ENCODE measurements at regions not wholly inside any gene's neighbourhood (a gene's known extent, or its start where the extent isn't known, plus 50 kb on each side); places are given as distances from the start of the nearest gene placed in this dataset.

- no peaks in the 10 kb centered on the region for H3K36me3 Mint-ChIP-seq
- no peaks in the 10 kb centered on the region for H3K36me3 ChIP-seq (ENCODE audit: insufficient read depth, low read length)
- no peaks in the 10 kb centered on the region for H3K9me3 ChIP-seq (ENCODE audit: low read length)
- H3K4me3 ChIP-seq (ENCODE audit: low read length): no peak overlapping the region
- H3K4me1 ChIP-seq (ENCODE audit: insufficient read depth, low read length): no peaks in the 10 kb centered on the region
- H3K27me3 Mint-ChIP-seq: no peaks in the 10 kb centered on the region
- no peak overlapping the region for H3K27ac Mint-ChIP-seq
- ChIA-PET CTCF (no interaction called here), POLR2A (no interaction called here)
- DNase-seq: no peak
- no peaks in the 10 kb centered on the region for H3K27me3 ChIP-seq (ENCODE audit: insufficient read depth, low read length, poor library complexity, severe bottlenecking)
- H3K9me3 Mint-ChIP-seq: peaks cover 7 to 46% (median 13%) of the 10 kb centered on the region in 5 donors
- H3K4me3 Mint-ChIP-seq: no peak overlapping the region
- no peak overlapping the region for H3K27ac ChIP-seq (ENCODE audit: low read depth, low read length)
- no peaks in the 10 kb centered on the region for H3K4me1 Mint-ChIP-seq
Observed at GRCh38 chr11:37817727-37818270, 1219.8 kb upstream of the RAG2 start.

GRCh38 chr11:37812281-37812880 lies 1214.3 kb upstream of the RAG2 start:
- H3K27me3 Mint-ChIP-seq: no peaks in the 10 kb centered on the region
- no peaks in the 10 kb centered on the region for H3K36me3 Mint-ChIP-seq
- H3K27ac ChIP-seq (ENCODE audit: low read depth, low read length): no peak overlapping the region

GRCh38 chr11:37811349-37811748 lies 1213.3 kb upstream of the RAG2 start:
- no peak overlapping the region for H3K27ac Mint-ChIP-seq
- Histone ChIP-seq H3K36me3 (ENCODE audit: insufficient read depth, low read length) (no peaks in the 10 kb centered on the region), H3K4me3 (ENCODE audit: low read length) (no peak overlapping the region), H3K27me3 (ENCODE audit: insufficient read depth, low read length, poor library complexity, severe bottlenecking) (no peaks in the 10 kb centered on the region), H3K27ac (ENCODE audit: low read depth, low read length) (no peak overlapping the region), H3K4me1 (ENCODE audit: insufficient read depth, low read length) (no peaks in the 10 kb centered on the region), H3K9me3 (ENCODE audit: low read length) (no peaks in the 10 kb centered on the region)
- POLR2A ChIA-PET: no interaction called here
- DNase-seq: no peak
- H3K4me3 Mint-ChIP-seq: no peak overlapping the region
- no peaks in the 10 kb centered on the region for H3K36me3 Mint-ChIP-seq
- H3K4me1 Mint-ChIP-seq: no peaks in the 10 kb centered on the region
- peaks cover 2 to 29% (median 11%) of the 10 kb centered on the region in 5 donors for H3K9me3 Mint-ChIP-seq
- CTCF ChIA-PET: no interaction called here
- no peaks in the 10 kb centered on the region for H3K27me3 Mint-ChIP-seq

More at GRCh38 chr11:37812281-37812880, 1214.3 kb upstream of the RAG2 start:
- H3K9me3 ChIP-seq (ENCODE audit: low read length): no peaks in the 10 kb centered on the region
- CTCF ChIA-PET: no interaction called here
- H3K4me3 ChIP-seq (ENCODE audit: low read length): no peak overlapping the region
- H3K27me3 ChIP-seq (ENCODE audit: insufficient read depth, low read length, poor library complexity, severe bottlenecking): no peaks in the 10 kb centered on the region
- Mint-ChIP-seq H3K9me3 (peaks cover 5 to 32% (median 11%) of the 10 kb centered on the region in 5 donors), H3K27ac (no peak overlapping the region), H3K4me1 (no peaks in the 10 kb centered on the region), H3K4me3 (no peak overlapping the region)
- POLR2A ChIA-PET: no interaction called here
- H3K36me3 ChIP-seq (ENCODE audit: insufficient read depth, low read length): no peaks in the 10 kb centered on the region
- no peak for DNase-seq
- H3K4me1 ChIP-seq (ENCODE audit: insufficient read depth, low read length): no peaks in the 10 kb centered on the region

- Mint-ChIP-seq H3K4me1 (no peaks in the 10 kb centered on the region), H3K27me3 (no peaks in the 10 kb centered on the region), H3K4me3 (no peak overlapping the region), H3K9me3 (peaks cover 5 to 41% (median 11%) of the 10 kb centered on the region in 5 donors), H3K36me3 (no peaks in the 10 kb centered on the region), H3K27ac (no peak overlapping the region)
- CTCF ChIA-PET: no interaction called here
- H3K9me3 ChIP-seq (ENCODE audit: low read length): no peaks in the 10 kb centered on the region
- no peak overlapping the region for H3K4me3 ChIP-seq (ENCODE audit: low read length)
- no peaks in the 10 kb centered on the region for H3K4me1 ChIP-seq (ENCODE audit: insufficient read depth, low read length)
- no peaks in the 10 kb centered on the region for H3K27me3 ChIP-seq (ENCODE audit: insufficient read depth, low read length, poor library complexity, severe bottlenecking)
- no peak for DNase-seq
- POLR2A ChIA-PET: no interaction called here
- no peaks in the 10 kb centered on the region for H3K36me3 ChIP-seq (ENCODE audit: insufficient read depth, low read length)
- no peak overlapping the region for H3K27ac ChIP-seq (ENCODE audit: low read depth, low read length)
Observed at GRCh38 chr11:37804666-37805065, 1206.6 kb upstream of the RAG2 start.

GRCh38 chr11:37788141-37788877 lies 1190.3 kb upstream of the RAG2 start:
- Mint-ChIP-seq H3K27me3 (no peaks in the 10 kb centered on the region), H3K36me3 (no peaks in the 10 kb centered on the region), H3K4me1 (no peaks in the 10 kb centered on the region), H3K4me3 (no peak overlapping the region), H3K9me3 (peaks cover 7 to 40% (median 18%) of the 10 kb centered on the region in 5 donors), H3K27ac (no peak overlapping the region)
- DNase-seq: no peak
- no peaks in the 10 kb centered on the region for H3K9me3 ChIP-seq (ENCODE audit: low read length)
- no peaks in the 10 kb centered on the region for H3K27me3 ChIP-seq (ENCODE audit: insufficient read depth, low read length, poor library complexity, severe bottlenecking)
- no peak overlapping the region for H3K4me3 ChIP-seq (ENCODE audit: low read length)
- H3K27ac ChIP-seq (ENCODE audit: low read depth, low read length): no peak overlapping the region
- no peaks in the 10 kb centered on the region for H3K4me1 ChIP-seq (ENCODE audit: insufficient read depth, low read length)
- H3K36me3 ChIP-seq (ENCODE audit: insufficient read depth, low read length): no peaks in the 10 kb centered on the region
- ChIA-PET CTCF (no interaction called here), POLR2A (no interaction called here)

GRCh38 chr11:37786214-37786755 lies 1188.2 kb upstream of the RAG2 start:
- Histone ChIP-seq H3K36me3 (ENCODE audit: insufficient read depth, low read length) (no peaks in the 10 kb centered on the region), H3K27ac (ENCODE audit: low read depth, low read length) (no peak overlapping the region), H3K27me3 (ENCODE audit: insufficient read depth, low read length, poor library complexity, severe bottlenecking) (no peaks in the 10 kb centered on the region), H3K4me3 (ENCODE audit: low read length) (no peak overlapping the region), H3K4me1 (ENCODE audit: insufficient read depth, low read length) (no peaks in the 10 kb centered on the region), H3K9me3 (ENCODE audit: low read length) (no peaks in the 10 kb centered on the region)
- Mint-ChIP-seq H3K4me1 (no peaks in the 10 kb centered on the region), H3K27ac (no peak overlapping the region), H3K36me3 (no peaks in the 10 kb centered on the region), H3K4me3 (no peak overlapping the region), H3K9me3 (peaks cover 18 to 49% (median 31%) of the 10 kb centered on the region in 5 donors), H3K27me3 (no peaks in the 10 kb centered on the region)
- DNase-seq: no peak
- ChIA-PET POLR2A (no interaction called here), CTCF (no interaction called here)

DNA sequence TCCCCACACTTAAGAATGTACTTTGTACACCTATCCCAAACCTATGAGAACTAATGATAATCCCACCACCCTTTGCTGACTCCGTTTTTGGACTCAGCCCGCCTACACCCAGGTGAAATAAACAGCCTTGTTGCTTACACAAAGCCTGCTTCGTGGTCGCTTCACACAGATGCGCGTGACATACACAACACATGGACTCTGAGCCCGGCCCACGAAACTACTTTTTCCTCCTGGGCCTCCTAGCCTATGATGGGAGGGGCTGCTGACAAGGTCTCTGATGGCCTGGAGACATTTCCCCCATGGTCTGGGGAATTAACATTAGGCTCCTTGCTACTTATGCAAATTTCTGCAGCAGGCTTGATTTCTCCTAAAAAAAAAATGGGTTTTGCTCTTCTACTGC lies 1176.4 kb upstream of the RAG2 start:
- H3K27ac ChIP-seq (ENCODE audit: low read depth, low read length): no peak overlapping the region
- Mint-ChIP-seq H3K36me3 (no peaks in the 10 kb centered on the region), H3K4me3 (no peak overlapping the region), H3K4me1 (no peaks in the 10 kb centered on the region), H3K27ac (no peak overlapping the region), H3K27me3 (no peaks in the 10 kb centered on the region), H3K9me3 (peaks cover 4 to 32% (median 12%) of the 10 kb centered on the region in 5 donors)
- no peaks in the 10 kb centered on the region for H3K36me3 ChIP-seq (ENCODE audit: insufficient read depth, low read length)
- no peaks in the 10 kb centered on the region for H3K9me3 ChIP-seq (ENCODE audit: low read length)
- H3K4me3 ChIP-seq (ENCODE audit: low read length): no peak overlapping the region
- no peaks in the 10 kb centered on the region for H3K27me3 ChIP-seq (ENCODE audit: insufficient read depth, low read length, poor library complexity, severe bottlenecking)
- CTCF ChIA-PET: no interaction called here
- H3K4me1 ChIP-seq (ENCODE audit: insufficient read depth, low read length): no peaks in the 10 kb centered on the region
- no peak for DNase-seq
- POLR2A ChIA-PET: no interaction called here

- Histone ChIP-seq H3K27me3 (ENCODE audit: insufficient read depth, low read length, poor library complexity, severe bottlenecking) (no peaks in the 10 kb centered on the region), H3K4me1 (ENCODE audit: insufficient read depth, low read length) (no peaks in the 10 kb centered on the region), H3K27ac (ENCODE audit: low read depth, low read length) (no peak overlapping the region), H3K4me3 (ENCODE audit: low read length) (no peak overlapping the region), H3K9me3 (ENCODE audit: low read length) (no peaks in the 10 kb centered on the region), H3K36me3 (ENCODE audit: insufficient read depth, low read length) (no peaks in the 10 kb centered on the region)
- Mint-ChIP-seq H3K4me3 (no peak overlapping the region), H3K4me1 (no peaks in the 10 kb centered on the region), H3K9me3 (peaks cover 4 to 32% (median 6%) of the 10 kb centered on the region in 5 donors), H3K27me3 (no peaks in the 10 kb centered on the region), H3K36me3 (no peaks in the 10 kb centered on the region), H3K27ac (no peak overlapping the region)
- DNase-seq: no peak
- ChIA-PET CTCF (no interaction called here), POLR2A (no interaction called here)
Observed at GRCh38 chr11:37770145-37770544, 1172.1 kb upstream of the RAG2 start.

Measured in CD8-positive, alpha-beta memory T cell (primary cell).